Breast epithelium (tissue), 4 donors: ENCODE measurements at regions not wholly inside any gene's neighbourhood (a gene's known extent, or its start where the extent isn't known, plus 50 kb on each side); places are given as distances from the start of the nearest gene placed in this dataset.
"Not testable (repeated sequence)": the region's sequence is repeated elsewhere in the genome, so short reads cannot be mapped to it uniquely, and the experiment has no call there.

Experiments
- DNase-seq, 2 donors: peaks; one replicate each; pipeline ENCODE4 v3.0.0-alpha.2; 2019; ENCODE audit warnings: low spot score in 2 of 2
- H3K27ac ChIP-seq, 2 donors: fragments of 200-600 bp; sonication (generic) in 1 of 2; one replicate each; pipeline ENCODE4 v1.5.1; 2016 to 2019; ENCODE audit warnings: mild to moderate bottlenecking in 1 of 2
- H3K27me3 ChIP-seq, 2 donors: fragments of 200-600 bp; sonication (generic) in 1 of 2; one replicate each; pipeline versions ENCODE4 v1.5.1 to v1.6.0; 2017 to 2019; ENCODE audit warnings: control low read depth in 1 of 2, mild to moderate bottlenecking in 1 of 2
- H3K36me3 ChIP-seq: fragments of 200-600 bp; one replicate; pipeline ENCODE4 v1.5.1; 2019
- H3K4me1 ChIP-seq, 2 donors: fragments of 200-600 bp; sonication (generic); one replicate each; pipeline ENCODE4 v1.5.1; 2016 to 2019; ENCODE audit warnings: control low read depth in 1 of 2
- H3K4me3 ChIP-seq, 3 donors: fragments of 200-600 bp; sonication (generic); 1 replicate in 2 of 3; 2 replicates in 1 of 3; pipeline ENCODE4 v1.5.1; 2016 to 2019; ENCODE audit warnings: mild to moderate bottlenecking in 3 of 3, moderate library complexity in 2 of 3
- H3K9me3 ChIP-seq, 2 donors: fragments of 200-600 bp; sonication (generic) in 1 of 2; one replicate each; pipeline ENCODE4 v1.5.1; 2016 to 2019; ENCODE audit warnings: control low read depth in 1 of 2
- POLR2A ChIP-seq: fragments of 450-650 bp; IDR thresholded peaks from one replicate; pipeline ENCODE4 v1.6.1; 2016; ENCODE audit warnings: antibody characterized with exemption, mild to moderate bottlenecking, moderate library complexity
- POLR2AphosphoS5 ChIP-seq, 3 donors: sonication (generic); formaldehyde crosslinking; IDR thresholded peaks; one replicate each; pipeline ENCODE4 v1.6.1; 2017; ENCODE audit warnings: antibody characterized with exemption in 3 of 3
- intact Hi-C: fragments of 100-400 bp; cut with DNase I; formaldehyde crosslinking; loops from one replicate; pipeline ENCODE4 v1.15.1; 2023; ENCODE audit warnings: low total_unique reads
- TF ChIP-seq, protein P1 (sequence below), 3 donors: fragments of 450-650 bp; IDR thresholded peaks; one replicate each; pipeline ENCODE4 v1.5.1; 2016 to 2017; ENCODE audit warnings: antibody characterized with exemption in 3 of 3, mild to moderate bottlenecking in 3 of 3, moderate library complexity in 3 of 3

- Histone ChIP-seq H3K4me3 (no peak overlapping the region), H3K27ac (no peak overlapping the region), H3K27me3 (no peaks in the 10 kb centered on the region), H3K9me3 (no peaks in the 10 kb centered on the region), H3K36me3 (no peaks in the 10 kb centered on the region), H3K4me1 (no peaks in the 10 kb centered on the region)
- TF ChIP-seq POLR2A (no peak), POLR2AphosphoS5 (IDR thresholded peaks at IDR 0.05) (no peak)
- TF ChIP-seq, protein P1, sequence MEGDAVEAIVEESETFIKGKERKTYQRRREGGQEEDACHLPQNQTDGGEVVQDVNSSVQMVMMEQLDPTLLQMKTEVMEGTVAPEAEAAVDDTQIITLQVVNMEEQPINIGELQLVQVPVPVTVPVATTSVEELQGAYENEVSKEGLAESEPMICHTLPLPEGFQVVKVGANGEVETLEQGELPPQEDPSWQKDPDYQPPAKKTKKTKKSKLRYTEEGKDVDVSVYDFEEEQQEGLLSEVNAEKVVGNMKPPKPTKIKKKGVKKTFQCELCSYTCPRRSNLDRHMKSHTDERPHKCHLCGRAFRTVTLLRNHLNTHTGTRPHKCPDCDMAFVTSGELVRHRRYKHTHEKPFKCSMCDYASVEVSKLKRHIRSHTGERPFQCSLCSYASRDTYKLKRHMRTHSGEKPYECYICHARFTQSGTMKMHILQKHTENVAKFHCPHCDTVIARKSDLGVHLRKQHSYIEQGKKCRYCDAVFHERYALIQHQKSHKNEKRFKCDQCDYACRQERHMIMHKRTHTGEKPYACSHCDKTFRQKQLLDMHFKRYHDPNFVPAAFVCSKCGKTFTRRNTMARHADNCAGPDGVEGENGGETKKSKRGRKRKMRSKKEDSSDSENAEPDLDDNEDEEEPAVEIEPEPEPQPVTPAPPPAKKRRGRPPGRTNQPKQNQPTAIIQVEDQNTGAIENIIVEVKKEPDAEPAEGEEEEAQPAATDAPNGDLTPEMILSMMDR (IDR thresholded peaks at IDR 0.05): no peak
- intact Hi-C loops: no loop called here
- DNase-seq: no peak
Measured at GRCh38 chr10:107517811-107518210, 353.3 kb upstream of the SORCS1 start.

DNA sequence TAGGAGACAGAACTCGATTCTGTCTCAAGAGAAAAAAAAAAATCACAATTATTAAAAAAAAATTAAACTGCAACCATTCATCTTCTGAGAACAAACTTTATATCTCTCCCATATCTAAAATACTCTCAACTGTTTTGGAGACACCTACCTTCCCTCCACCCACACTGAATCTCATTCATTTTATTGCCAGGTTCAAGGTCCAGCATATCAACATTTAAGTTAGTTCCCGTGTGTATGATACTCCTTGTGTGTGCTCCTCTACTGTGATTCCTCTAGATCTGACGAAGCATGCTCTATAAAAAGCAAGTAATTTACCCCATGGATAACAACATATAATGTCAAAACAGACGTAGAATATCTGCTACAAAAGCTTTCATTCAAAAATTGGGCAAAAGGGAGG, 351.8 kb upstream of the SORCS1 start:
- Histone ChIP-seq H3K36me3 (no peaks in the 10 kb centered on the region), H3K4me1 (no peaks in the 10 kb centered on the region), H3K9me3 (no peaks in the 10 kb centered on the region), H3K27ac (no peak overlapping the region), H3K27me3 (no peaks in the 10 kb centered on the region), H3K4me3 (no peak overlapping the region)
- intact Hi-C loops: no loop called here
- TF ChIP-seq POLR2A: no peak
- TF ChIP-seq, protein P1 (IDR thresholded peaks at IDR 0.05): no peak
- no peak for TF ChIP-seq POLR2AphosphoS5 (IDR thresholded peaks at IDR 0.05)
- no peak for DNase-seq

GRCh38 chr10:107504011-107504410, 339.5 kb upstream of the SORCS1 start:
- intact Hi-C loops, DNase-seq, H3K27me3 ChIP-seq, H3K27ac ChIP-seq, H3K4me1 ChIP-seq, H3K36me3 ChIP-seq, H3K4me3 ChIP-seq: not testable (repeated sequence)
- peaks cover 12 to 26% of the 10 kb centered on the region in 2 donors for H3K9me3 ChIP-seq

DNA sequence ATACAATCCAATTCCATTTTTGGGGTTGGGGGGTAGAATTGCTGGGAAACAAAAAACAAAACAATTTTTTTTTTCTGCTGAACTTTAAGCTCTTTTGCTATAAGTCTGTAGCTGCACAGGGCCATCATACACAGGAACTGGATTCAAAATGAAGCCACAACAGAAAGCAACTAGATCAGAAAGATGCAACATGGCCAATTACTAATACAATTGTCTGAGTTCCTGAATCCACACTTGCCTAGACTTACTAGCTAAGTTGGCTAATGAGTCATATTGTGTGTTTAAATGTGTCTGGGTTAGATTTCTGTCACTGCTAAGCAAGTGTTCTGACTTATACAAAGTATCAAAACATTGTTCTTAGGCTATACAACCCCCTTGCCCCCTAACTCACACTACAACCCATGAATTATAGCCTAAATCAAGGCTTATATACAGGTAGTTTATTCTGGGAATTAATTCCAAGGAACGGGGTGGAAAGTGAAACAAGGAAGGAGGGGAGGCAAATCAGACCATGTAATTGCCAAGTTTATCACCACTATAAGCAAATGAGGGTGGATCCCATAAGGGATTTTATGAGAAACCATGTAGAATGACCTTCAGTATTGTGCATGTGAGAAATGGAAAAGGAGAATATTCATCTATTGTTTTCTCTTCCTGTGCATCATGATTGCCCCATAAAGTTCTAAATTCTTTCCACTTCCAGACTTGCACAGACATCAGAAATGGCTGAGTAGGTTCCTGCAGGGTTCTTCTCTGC, 337.9 kb upstream of the SORCS1 start:
- intact Hi-C loops: no loop called here
- Histone ChIP-seq H3K4me1 (no peaks in the 10 kb centered on the region), H3K9me3 (peaks cover 12 to 26% of the 10 kb centered on the region in 2 donors), H3K36me3 (no peaks in the 10 kb centered on the region), H3K27me3 (no peaks in the 10 kb centered on the region), H3K27ac (no peak overlapping the region), H3K4me3 (no peak overlapping the region)
- no peak for TF ChIP-seq POLR2AphosphoS5 (IDR thresholded peaks at IDR 0.05)
- DNase-seq: no peak

DNA sequence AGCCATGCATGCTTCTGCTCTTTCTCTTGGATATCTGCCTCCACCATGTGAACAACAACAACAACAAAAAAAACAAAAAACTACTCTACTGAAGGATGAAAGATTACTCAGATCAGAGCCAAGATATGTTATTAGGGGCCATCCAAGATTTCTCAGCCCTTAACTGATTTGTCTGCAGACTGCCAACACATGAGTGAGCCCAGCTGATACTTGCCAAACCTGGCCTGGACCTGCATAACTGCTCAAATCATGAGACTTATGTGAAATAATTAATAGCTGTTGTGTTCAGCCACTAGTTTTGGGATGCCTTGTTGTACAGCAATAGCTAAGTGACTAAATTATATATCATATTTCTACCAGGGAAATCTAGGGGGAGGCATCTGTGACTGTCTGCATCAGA, 334.5 kb upstream of the SORCS1 start:
- Histone ChIP-seq H3K4me1 (no peaks in the 10 kb centered on the region), H3K9me3 (peaks cover 6 to 15% of the 10 kb centered on the region in 2 donors), H3K36me3 (no peaks in the 10 kb centered on the region), H3K27me3 (no peaks in the 10 kb centered on the region), H3K27ac (no peak overlapping the region), H3K4me3 (no peak overlapping the region)
- TF ChIP-seq, protein P1 (IDR thresholded peaks at IDR 0.05): no peak
- TF ChIP-seq POLR2AphosphoS5 (IDR thresholded peaks at IDR 0.05) (no peak), POLR2A (no peak)
- no peak for DNase-seq
- intact Hi-C loops: no loop called here

DNA sequence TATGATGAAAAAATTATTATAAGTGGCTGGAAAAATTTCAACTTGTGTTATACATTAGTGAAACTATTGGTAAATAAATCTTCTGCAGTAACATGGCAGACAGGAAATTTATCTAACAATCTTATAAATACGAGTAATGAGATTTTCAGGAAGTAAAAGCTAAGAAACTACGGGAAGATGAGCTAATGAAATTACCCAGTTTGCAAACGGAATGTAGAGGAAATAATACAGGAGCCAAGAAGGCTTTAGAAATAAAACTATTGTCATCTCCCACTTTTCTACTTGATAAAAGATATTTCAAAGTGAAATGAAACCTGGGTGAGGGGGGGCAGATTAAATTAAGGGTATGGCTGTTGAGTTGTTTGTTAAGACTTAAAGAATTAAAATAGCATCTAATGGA, 332.5 kb upstream of the SORCS1 start:
- no peak for TF ChIP-seq POLR2A
- TF ChIP-seq, protein P1 (IDR thresholded peaks at IDR 0.05): no peak
- no peak for TF ChIP-seq POLR2AphosphoS5 (IDR thresholded peaks at IDR 0.05)
- no peak for DNase-seq
- no peaks in the 10 kb centered on the region for H3K27me3 ChIP-seq

More for the DNA sequence above, 332.5 kb upstream of the SORCS1 start:
- Histone ChIP-seq H3K27ac (no peak overlapping the region), H3K9me3 (no peaks in the 10 kb centered on the region), H3K4me1 (no peaks in the 10 kb centered on the region), H3K4me3 (no peak overlapping the region), H3K36me3 (no peaks in the 10 kb centered on the region)
- intact Hi-C loops: no loop called here
